Renal pelvis (tissue), 1 donor: ENCODE measurements at regions not wholly inside any gene's neighbourhood (a gene's known extent, or its start where the extent isn't known, plus 50 kb on each side); places are given as distances from the start of the nearest gene placed in this dataset.
"Not testable (repeated sequence)": the region's sequence is repeated elsewhere in the genome, so short reads cannot be mapped to it uniquely, and the experiment has no call there.

Experiments used
- DNase-seq: peaks from one replicate; pipeline ENCODE4 v3.0.0-alpha.2; 2013

- no peak for DNase-seq
These were observed 1075.0 kb downstream of the GRM8 start for GRCh38 chr7:126177782-126178181.

- DNase-seq, result no peak
These were observed 1086.1 kb downstream of the GRM8 start for GRCh38 chr7:126166645-126167044.

GRCh38 chr7:126163647-126164046 lies 1089.1 kb downstream of the GRM8 start:
- no peak for DNase-seq

- DNase-seq, result no peak
These were observed 1095.3 kb downstream of the GRM8 start for GRCh38 chr7:126157391-126157790.

GRCh38 chr7:126150278-126150958 lies 1102.3 kb downstream of the GRM8 start:
- DNase-seq, result no peak

- no peak for DNase-seq
These were observed 1111.8 kb downstream of the GRM8 start for GRCh38 chr7:126140858-126141466.

GRCh38 chr7:126119981-126120380 lies 1132.8 kb downstream of the GRM8 start:
- no peak for DNase-seq

GRCh38 chr7:126103582-126103981 lies 1149.2 kb downstream of the GRM8 start:
- DNase-seq, result no peak

GRCh38 chr7:126083014-126083413 lies 1153.4 kb upstream of the POT1 start:
- DNase-seq, result no peak

- no peak for DNase-seq
These were observed 1150.0 kb upstream of the POT1 start for GRCh38 chr7:126079581-126079980.

- no peak for DNase-seq
These were observed 1149.5 kb upstream of the POT1 start for GRCh38 chr7:126079151-126079550.

- DNase-seq, result no peak
These were observed 1136.1 kb upstream of the POT1 start for GRCh38 chr7:126065766-126066165.

- no peak for DNase-seq
These were observed 1128.4 kb upstream of the POT1 start for GRCh38 chr7:126057979-126058378.

- not testable (repeated sequence) for DNase-seq
These were observed 1127.0 kb upstream of the POT1 start for GRCh38 chr7:126056613-126057012.

- no peak for DNase-seq
These were observed 1122.6 kb upstream of the POT1 start for GRCh38 chr7:126052229-126052628.

GRCh38 chr7:126044662-126045061 lies 1115.0 kb upstream of the POT1 start:
- no peak for DNase-seq

GRCh38 chr7:126041472-126041871 lies 1111.8 kb upstream of the POT1 start:
- no peak for DNase-seq

- no peak for DNase-seq
These were observed 1110.8 kb upstream of the POT1 start for GRCh38 chr7:126040114-126041045.

- peak; percentile 48 for DNase-seq
These were observed 1096.9 kb upstream of the POT1 start for GRCh38 chr7:126026421-126027088.

- no peak for DNase-seq
These were observed 1092.8 kb upstream of the POT1 start for GRCh38 chr7:126022452-126022851.

GRCh38 chr7:126016722-126017121 lies 1087.1 kb upstream of the POT1 start:
- DNase-seq, result no peak

GRCh38 chr7:126005064-126005463 lies 1075.4 kb upstream of the POT1 start:
- no peak for DNase-seq
